Hematopoietic multipotent progenitor cell (in vitro differentiated cells): ENCODE measurements at regions not wholly inside any gene's neighbourhood (a gene's known extent, or its start where the extent isn't known, plus 50 kb on each side); places are given as distances from the start of the nearest gene placed in this dataset.
"Not testable (repeated sequence)": the region's sequence is repeated elsewhere in the genome, so short reads cannot be mapped to it uniquely, and the experiment has no call there.

Source experiments
- DNase-seq, 3 donors: peaks; one replicate each; pipeline ENCODE4 v3.0.0-alpha.2; 2011 to 2015; ENCODE audit warnings: low read depth in 2 of 3, low spot score in 2 of 3

GRCh38 chr6:155765275-155766194 lies 309.9 kb upstream of the NOX3 start:
- no peak for DNase-seq

- DNase-seq: no peak
Measured at GRCh38 chr6:155762649-155763048, 307.0 kb upstream of the NOX3 start.

- DNase-seq: no peak
Measured at GRCh38 chr6:155755452-155755851, 299.8 kb upstream of the NOX3 start.

- DNase-seq: not testable (repeated sequence)
Measured at GRCh38 chr6:155748778-155749177, 293.1 kb upstream of the NOX3 start.

- no peak for DNase-seq
Measured at GRCh38 chr6:155747491-155747890, 291.9 kb upstream of the NOX3 start.

GRCh38 chr6:155740781-155741399 lies 285.3 kb upstream of the NOX3 start:
- DNase-seq: no peak

GRCh38 chr6:155738602-155739105 lies 283.0 kb upstream of the NOX3 start:
- DNase-seq: no peak

- peak in 1 of 3 donors; percentile 42 for DNase-seq
Measured at GRCh38 chr6:155717374-155717773, 261.7 kb upstream of the NOX3 start.

- no peak for DNase-seq
Measured at GRCh38 chr6:155710704-155711103, 255.1 kb upstream of the NOX3 start.

GRCh38 chr6:155709262-155709661 lies 253.6 kb upstream of the NOX3 start:
- DNase-seq: no peak

GRCh38 chr6:155708100-155708499 lies 252.5 kb upstream of the NOX3 start:
- DNase-seq: no peak

- DNase-seq: no peak
Measured at GRCh38 chr6:155706806-155707205, 251.2 kb upstream of the NOX3 start.

GRCh38 chr6:155706341-155706740 lies 250.7 kb upstream of the NOX3 start:
- no peak for DNase-seq

- DNase-seq: no peak
Measured at GRCh38 chr6:155701342-155701741, 245.7 kb upstream of the NOX3 start.

- DNase-seq: no peak
Measured at GRCh38 chr6:155695495-155695894, 239.9 kb upstream of the NOX3 start.

- no peak for DNase-seq
Measured at GRCh38 chr6:155694419-155694790, 238.8 kb upstream of the NOX3 start.

GRCh38 chr6:155693573-155694418 lies 238.2 kb upstream of the NOX3 start:
- DNase-seq: no peak

GRCh38 chr6:155690820-155691219 lies 235.2 kb upstream of the NOX3 start:
- no peak for DNase-seq

- DNase-seq: no peak
Measured at GRCh38 chr6:155687645-155688044, 232.0 kb upstream of the NOX3 start.

- no peak for DNase-seq
Measured at GRCh38 chr6:155684416-155685196, 229.0 kb upstream of the NOX3 start.
